HepG2 (cell line): ENCODE measurements at regions not wholly inside any gene's neighbourhood (a gene's known extent, or its start where the extent isn't known, plus 50 kb on each side); places are given as distances from the start of the nearest gene placed in this dataset.
"Not testable (repeated sequence)": the region's sequence is repeated elsewhere in the genome, so short reads cannot be mapped to it uniquely, and the experiment has no call there.

Experiments used
- ATAC-seq: fragments of 200-7000 bp; cut with Tn5 transposase; 3 replicates; pipeline ENCODE4 v1.9.1; 2020; ENCODE audit warnings: mild to moderate bottlenecking, moderate library complexity
- BruUV-seq: library from RNA; stranded (reverse); fragments of 400-500 nt; replicated peaks from 2 replicates; lab custom pipeline; 2021; lab: Mats Ljungman, UMichigan
- CTCF ChIA-PET: fragments of 300-600 bp; formaldehyde crosslinking; extraction: SDS; loops from one replicate; lab custom pipeline; 2021; ENCODE audit warnings: low total read pairs, inconsistent platforms, low intra/inter-chr PET ratio; lab: Yijun Ruan, JAX
- POLR2A ChIA-PET: fragments of 350-600 bp; sonication (Branson Sonifier 250); formaldehyde crosslinking; loops from one replicate; lab custom pipeline; 2020; ENCODE audit warnings: antibody characterized with exemption, inconsistent platforms; lab: Yijun Ruan, JAX
- DNase-seq: peaks from one replicate; pipeline ENCODE4 v3.0.0-alpha.2; 2015; ENCODE audit warnings: low spot score
- FAIRE-seq: peaks from 3 replicates; lab custom pipeline; 2011; peaks lifted over from hg19 to GRCh38; lab: Jason Lieb, UNC
- H2AFZ ChIP-seq: one replicate; pipeline ENCODE4 v1.6.1; 2011; ENCODE audit warnings: low read length, inconsistent platforms
- H3K27ac ChIP-seq: fragments of 300-600 bp; 3 replicates; pipeline ENCODE4 v1.8.0; 2011; ENCODE audit warnings: mixed run types, mild to moderate bottlenecking, mixed read lengths, low read length, inconsistent platforms; ENCODE audit not compliant: insufficient read depth; ENCODE audit errors: extremely low read length
- H3K27me3 ChIP-seq, 2 experiments: fragments of 200-600 bp in 1 of 2; 2 replicates in 1 of 2; 3 replicates in 1 of 2; pipeline versions ENCODE4 v1.6.0 to v1.8.0; 2011; ENCODE audit warnings: low read length in 2 of 2, mild to moderate bottlenecking in 2 of 2, moderate library complexity in 2 of 2, inconsistent platforms in 1 of 2; ENCODE audit not compliant: insufficient read depth in 2 of 2, control insufficient read depth in 1 of 2
- H3K36me3 ChIP-seq, 2 experiments: fragments of 200-600 bp in 1 of 2; replicated peaks in 1 of 2; 2 replicates in 1 of 2; 3 replicates in 1 of 2; pipeline versions ENCODE4 v1.5.1 to v1.8.0; 2011; ENCODE audit warnings: low read length in 2 of 2, inconsistent platforms in 1 of 2; ENCODE audit not compliant: insufficient read depth in 2 of 2, control insufficient read depth in 1 of 2
- H3K4me1 ChIP-seq: 2 replicates; pipeline ENCODE4 v1.5.1; 2012; ENCODE audit warnings: low read length, inconsistent platforms; ENCODE audit not compliant: insufficient read depth
- H3K4me2 ChIP-seq: 2 replicates; pipeline ENCODE4 v1.6.0; 2011; ENCODE audit warnings: low read depth, low read length, inconsistent platforms
- H3K4me3 ChIP-seq, 3 experiments: fragments of 200-600 bp in 1 of 3; sonication (generic), shearing (Covaris generic) in 1 of 3; replicated peaks in 1 of 3; 2 replicates each; pipeline ENCODE4 v1.5.1; 2011 to 2016; ENCODE audit warnings: low read length in 3 of 3, inconsistent platforms in 2 of 3, low read depth in 2 of 3, mild to moderate bottlenecking in 2 of 3, control low read depth in 1 of 3, mixed read lengths in 1 of 3; ENCODE audit not compliant: insufficient read depth in 1 of 3
- H3K79me2 ChIP-seq: one replicate; pipeline ENCODE4 v1.6.1; 2011; ENCODE audit warnings: low read length, inconsistent platforms; ENCODE audit not compliant: insufficient read depth
- H3K9ac ChIP-seq: 2 replicates; pipeline ENCODE4 v1.6.0; 2011; ENCODE audit warnings: mild to moderate bottlenecking, low read depth, low read length, inconsistent platforms; ENCODE audit not compliant: insufficient read depth
- H3K9me3 ChIP-seq: 2 replicates; pipeline ENCODE4 v1.5.1; 2012; ENCODE audit warnings: mild to moderate bottlenecking, low read length
- H4K20me1 ChIP-seq: 2 replicates; pipeline ENCODE4 v1.6.0; 2011; ENCODE audit warnings: inconsistent platforms, mild to moderate bottlenecking, low read length, moderate library complexity; ENCODE audit not compliant: insufficient read depth
- IKZF1 ChIP-seq: fragments of 450-650 bp; IDR thresholded peaks from 2 replicates; pipeline ENCODE4 v1.7.1; 2016
- YY1 ChIP-seq: IDR thresholded peaks from 2 replicates; pipeline ENCODE4 v1.6.1; 2011; ENCODE audit warnings: low read length, low read depth, moderate library complexity, mild to moderate bottlenecking; ENCODE audit not compliant: insufficient read depth, insufficient replicate concordance
- ZBTB3 ChIP-seq: sonication (generic); formaldehyde crosslinking; IDR thresholded peaks from 2 replicates; pipeline ENCODE4 v1.4.0; 2020; ENCODE audit warnings: low read depth, mild to moderate bottlenecking, moderate library complexity, missing genetic modification reagents, borderline replicate concordance
- ZNF3 ChIP-seq: IDR thresholded peaks from 2 replicates; pipeline ENCODE4 v1.7.0; 2017; ENCODE audit warnings: inconsistent platforms
- ZNF891 ChIP-seq: sonication (generic); formaldehyde crosslinking; IDR thresholded peaks from 2 replicates; pipeline ENCODE4 v1.5.0; 2020; ENCODE audit warnings: mild to moderate bottlenecking, missing genetic modification reagents
- ZSCAN22 ChIP-seq: sonication (generic); formaldehyde crosslinking; IDR thresholded peaks from 2 replicates; pipeline ENCODE4 v1.4.0; 2020; ENCODE audit warnings: mild to moderate bottlenecking, missing genetic modification reagents
- WGBS: methylation state at CpG from one replicate; pipeline ENCODE4 v1.1.6; 2017; ENCODE audit warnings: low lambda C conversion rate; 5-methylcytosine and 5-hydroxymethylcytosine counted together
- in situ Hi-C: cut with HindIII; loops from 2 replicates; pipeline ENCODE4 v1.10.0; 2017; ENCODE audit warnings: low pct_unique_long_range_greater_than_20kb; ENCODE audit not compliant: extremely low pct_ligation_motif_present
- intact Hi-C: fragments of 100-400 bp; cut with micrococcal nuclease; formaldehyde crosslinking; loops from one replicate; pipeline ENCODE4 v1.10.0; 2022; ENCODE audit not compliant: unreplicated experiment
- TF ChIP-seq, protein P1 (sequence below): sonication (generic); formaldehyde crosslinking; IDR thresholded peaks from 2 replicates; pipeline ENCODE4 v1.8.1; 2022; ENCODE audit warnings: mild to moderate bottlenecking, missing genetic modification reagents
- TF ChIP-seq, protein P2 (sequence below): sonication (generic); formaldehyde crosslinking; IDR thresholded peaks from 2 replicates; pipeline ENCODE4 v1.8.1; 2023; ENCODE audit warnings: mild to moderate bottlenecking, missing genetic modification reagents

DNA sequence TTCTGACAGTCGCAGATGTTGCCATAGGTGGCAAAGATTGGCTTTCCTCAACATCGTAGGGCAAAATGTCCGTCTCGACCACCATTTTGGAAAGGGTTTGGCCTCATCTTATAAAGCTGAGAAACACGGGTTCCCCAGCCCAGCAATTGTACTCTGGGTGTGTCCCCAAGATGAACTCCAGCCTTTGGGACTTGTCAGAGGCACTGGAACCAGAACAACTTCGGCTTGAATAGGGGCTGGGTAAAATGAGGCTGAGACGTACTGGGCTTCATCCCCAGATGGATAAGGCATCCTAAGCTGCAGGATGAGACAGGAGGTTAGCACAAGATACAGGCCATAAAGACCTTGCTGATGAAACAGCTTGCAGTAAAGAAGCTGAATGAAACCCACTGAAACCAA, 151.9 kb downstream of the CRLF2 start:
- in situ Hi-C loops (no loop called here), intact Hi-C loops (no loop called here)
- H2AFZ ChIP-seq: no peak overlapping the region
- H3K79me2 ChIP-seq: no peaks in the 10 kb centered on the region
- no peaks in the 10 kb centered on the region for H3K27me3 ChIP-seq
- H3K36me3 ChIP-seq: no peaks in the 10 kb centered on the region
- no peaks in the 10 kb centered on the region for H4K20me1 ChIP-seq
- no peak overlapping the region for H3K4me3 ChIP-seq
- POLR2A ChIA-PET: no interaction called here
- CTCF ChIA-PET: no interaction called here
- H3K27ac ChIP-seq: no peak overlapping the region
- no peak overlapping the region for H3K9ac ChIP-seq
- FAIRE-seq (no peak), ATAC-seq (no peak), DNase-seq (no peak)
- TF ChIP-seq ZBTB3 (CRISPR knock-in tag) (no peak), ZNF3 (no peak), IKZF1 (no peak)
- no peaks in the 10 kb centered on the region for H3K4me1 ChIP-seq
- no peaks in the 10 kb centered on the region for H3K9me3 ChIP-seq
- WGBS: 66% methylated on average over 7 of the region's 7 CpGs
- H3K4me2 ChIP-seq: no peak overlapping the region
- BruUV-seq: no TSS peak

DNA sequence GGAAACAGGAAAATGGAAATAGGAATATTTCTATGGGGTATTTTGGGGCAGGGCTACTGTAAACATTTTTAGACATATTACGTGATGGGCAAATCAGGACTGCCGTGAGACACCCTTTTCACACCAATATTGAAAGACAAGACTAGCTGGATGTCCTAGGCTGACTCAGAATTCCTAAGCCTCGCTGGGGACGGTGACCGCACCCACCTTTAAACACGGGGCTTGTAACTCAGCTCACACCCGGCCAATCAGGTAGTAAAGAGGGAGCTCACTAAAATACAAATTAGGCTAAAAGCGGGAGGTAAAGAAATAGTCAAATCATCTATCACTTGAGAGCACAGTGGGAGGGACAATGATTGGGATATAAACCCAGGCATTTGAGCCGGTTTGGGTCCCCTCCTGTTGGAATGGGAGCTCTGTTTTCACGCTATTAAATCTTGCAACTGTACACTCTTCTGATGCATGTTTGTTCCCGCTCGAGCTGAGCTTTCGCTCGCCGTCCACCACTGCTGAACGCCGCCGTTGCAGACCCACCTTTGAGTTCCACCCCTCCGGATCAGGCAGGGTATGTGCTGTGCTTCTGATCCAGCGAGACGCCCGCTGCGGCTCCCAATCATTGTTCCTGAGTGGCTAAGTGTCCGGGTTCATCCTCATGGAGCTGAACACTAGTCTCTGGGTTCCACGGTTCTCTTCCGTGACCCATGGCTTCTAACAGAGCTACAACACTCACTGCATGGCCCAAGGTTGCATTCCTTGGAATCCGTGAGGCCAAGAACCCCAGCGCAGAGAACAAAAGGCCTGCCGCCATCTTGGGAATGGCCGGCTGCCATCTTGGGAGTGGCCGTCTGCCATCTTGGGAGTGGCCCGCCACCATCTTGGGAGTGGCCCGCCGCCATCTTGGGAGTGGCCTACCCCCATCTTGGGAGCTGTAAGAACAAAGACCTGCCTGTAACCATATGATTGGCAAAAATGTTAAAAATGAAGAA, 152.6 kb downstream of the CRLF2 start:
- CTCF ChIA-PET: no interaction called here
- no peak for TF ChIP-seq ZNF891 (CRISPR knock-in tag)
- peak; percentile 80 for TF ChIP-seq YY1
- TF ChIP-seq ZSCAN22 (CRISPR knock-in tag): no peak
- TF ChIP-seq, protein P1, sequence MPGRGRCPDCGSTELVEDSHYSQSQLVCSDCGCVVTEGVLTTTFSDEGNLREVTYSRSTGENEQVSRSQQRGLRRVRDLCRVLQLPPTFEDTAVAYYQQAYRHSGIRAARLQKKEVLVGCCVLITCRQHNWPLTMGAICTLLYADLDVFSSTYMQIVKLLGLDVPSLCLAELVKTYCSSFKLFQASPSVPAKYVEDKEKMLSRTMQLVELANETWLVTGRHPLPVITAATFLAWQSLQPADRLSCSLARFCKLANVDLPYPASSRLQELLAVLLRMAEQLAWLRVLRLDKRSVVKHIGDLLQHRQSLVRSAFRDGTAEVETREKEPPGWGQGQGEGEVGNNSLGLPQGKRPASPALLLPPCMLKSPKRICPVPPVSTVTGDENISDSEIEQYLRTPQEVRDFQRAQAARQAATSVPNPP (CRISPR knock-in tag): no peak
- TF ChIP-seq, protein P2, sequence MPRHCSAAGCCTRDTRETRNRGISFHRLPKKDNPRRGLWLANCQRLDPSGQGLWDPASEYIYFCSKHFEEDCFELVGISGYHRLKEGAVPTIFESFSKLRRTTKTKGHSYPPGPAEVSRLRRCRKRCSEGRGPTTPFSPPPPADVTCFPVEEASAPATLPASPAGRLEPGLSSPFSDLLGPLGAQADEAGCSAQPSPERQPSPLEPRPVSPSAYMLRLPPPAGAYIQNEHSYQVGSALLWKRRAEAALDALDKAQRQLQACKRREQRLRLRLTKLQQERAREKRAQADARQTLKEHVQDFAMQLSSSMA (CRISPR knock-in tag): 0 out of 2 replicates have a peak, but pooled peaks have one; percentile 78
- TF ChIP-seq, all 625 proteins: peak for 2
- H3K4me3 ChIP-seq: no peak overlapping the region
- no peaks in the 10 kb centered on the region for H3K4me1 ChIP-seq
- no peak for ATAC-seq
- H3K4me2 ChIP-seq: no peak overlapping the region
- POLR2A ChIA-PET: no interaction called here
- no peak overlapping the region for H3K9ac ChIP-seq
- H3K27ac ChIP-seq: no peak overlapping the region
- H3K36me3 ChIP-seq: no peaks in the 10 kb centered on the region
- FAIRE-seq: no peak
- H3K27me3 ChIP-seq: no peaks in the 10 kb centered on the region
- H2AFZ ChIP-seq: no peak overlapping the region
- in situ Hi-C loops: no loop called here
- WGBS: 60% methylated on average over 34 of the region's 34 CpGs
- DNase-seq: no peak
- no peaks in the 10 kb centered on the region for H3K9me3 ChIP-seq
- no TSS peak for BruUV-seq
- no peaks in the 10 kb centered on the region for H3K79me2 ChIP-seq
- intact Hi-C loops: no loop called here
- H4K20me1 ChIP-seq: no peaks in the 10 kb centered on the region

DNA sequence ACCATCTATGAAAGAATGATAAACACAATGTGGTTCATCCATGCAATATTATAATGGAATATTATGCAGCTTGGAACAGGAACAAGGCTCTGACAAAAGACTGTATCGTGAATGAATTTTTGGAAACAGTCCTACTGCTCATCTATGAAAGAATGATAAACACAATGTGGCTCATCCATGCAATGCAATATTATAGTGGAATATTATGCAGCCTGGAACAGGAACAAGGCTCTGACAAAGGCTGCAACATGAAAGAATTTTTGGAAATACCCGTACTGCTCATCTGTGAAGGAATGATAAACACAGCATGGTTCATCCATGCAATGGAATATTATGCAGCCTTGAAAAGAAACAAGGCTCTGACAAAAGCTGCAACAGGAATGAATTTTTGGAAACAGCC, 158.8 kb downstream of the CRLF2 start:
- H3K36me3 ChIP-seq, H2AFZ ChIP-seq, H3K4me3 ChIP-seq, intact Hi-C loops, H3K4me2 ChIP-seq, ATAC-seq, H3K27ac ChIP-seq, H3K79me2 ChIP-seq, H4K20me1 ChIP-seq, H3K27me3 ChIP-seq, POLR2A ChIA-PET, FAIRE-seq, H3K9ac ChIP-seq, BruUV-seq, DNase-seq, in situ Hi-C loops, H3K4me1 ChIP-seq, CTCF ChIA-PET: not testable (repeated sequence)
- WGBS: 33% methylated on average over 2 of the region's 2 CpGs
- peaks cover 19% of the 10 kb centered on the region for H3K9me3 ChIP-seq
